T-helper 1 cell (primary cell): ENCODE measurements at regions not wholly inside any gene's neighbourhood (a gene's known extent, or its start where the extent isn't known, plus 50 kb on each side); places are given as distances from the start of the nearest gene placed in this dataset.
"Not testable (repeated sequence)": the region's sequence is repeated elsewhere in the genome, so short reads cannot be mapped to it uniquely, and the experiment has no call there.

Experiments
- DNase-seq, 5 donors: peaks; one replicate each; pipeline ENCODE4 v3.0.0-alpha.2; 2012 to 2020

GRCh38 chr16:73427164-73427563 lies 379.2 kb upstream of the ZFHX3 start:
- no peak for DNase-seq

GRCh38 chr16:73426433-73427160 lies 378.7 kb upstream of the ZFHX3 start:
- no peak for DNase-seq

- DNase-seq = no peak
These were observed 372.7 kb upstream of the ZFHX3 start for GRCh38 chr16:73420676-73421075.

- no peak for DNase-seq
These were observed 372.3 kb upstream of the ZFHX3 start for GRCh38 chr16:73420244-73420643.

- DNase-seq = no peak
These were observed 370.8 kb upstream of the ZFHX3 start for GRCh38 chr16:73418691-73419090.

GRCh38 chr16:73418051-73418450 lies 370.1 kb upstream of the ZFHX3 start:
- no peak for DNase-seq

GRCh38 chr16:73415286-73415685 lies 367.4 kb upstream of the ZFHX3 start:
- no peak for DNase-seq

DNA sequence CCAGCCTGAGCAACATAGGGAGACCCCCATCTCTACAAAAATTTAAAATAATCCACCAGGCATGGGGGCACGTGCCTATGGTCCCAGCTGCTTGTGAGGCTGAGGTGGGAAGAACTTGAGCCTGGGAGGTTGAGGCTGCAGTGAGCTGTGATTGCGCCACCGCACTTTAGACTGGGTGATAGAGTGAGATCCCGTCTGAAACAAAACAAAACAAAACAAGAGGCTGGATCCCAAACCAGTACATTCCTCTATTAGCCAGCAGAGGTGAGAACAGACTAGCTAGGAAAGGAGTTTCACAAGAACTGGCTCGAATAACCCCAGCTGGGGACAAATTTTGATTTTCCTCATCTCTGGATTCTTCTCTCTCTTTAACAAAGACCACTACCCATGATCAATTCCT lies 366.7 kb upstream of the ZFHX3 start:
- DNase-seq = no peak

DNA sequence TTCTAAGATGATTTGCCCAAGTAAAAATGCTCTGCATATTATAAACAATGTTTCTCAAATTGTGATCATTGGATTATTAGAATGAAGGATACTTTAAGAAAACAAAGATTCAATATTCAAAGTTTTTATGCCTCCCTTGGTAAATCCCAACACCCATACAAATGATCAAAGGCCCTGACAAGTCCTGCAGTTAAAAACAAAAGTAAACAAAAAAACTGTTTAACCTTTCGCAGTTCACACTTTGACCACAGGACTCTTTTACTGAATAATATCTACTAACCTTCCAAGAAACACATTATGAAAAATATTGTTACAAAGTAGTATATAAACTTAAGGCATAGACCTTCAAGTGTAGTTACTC lies 365.9 kb upstream of the ZFHX3 start:
- DNase-seq = no peak

DNA sequence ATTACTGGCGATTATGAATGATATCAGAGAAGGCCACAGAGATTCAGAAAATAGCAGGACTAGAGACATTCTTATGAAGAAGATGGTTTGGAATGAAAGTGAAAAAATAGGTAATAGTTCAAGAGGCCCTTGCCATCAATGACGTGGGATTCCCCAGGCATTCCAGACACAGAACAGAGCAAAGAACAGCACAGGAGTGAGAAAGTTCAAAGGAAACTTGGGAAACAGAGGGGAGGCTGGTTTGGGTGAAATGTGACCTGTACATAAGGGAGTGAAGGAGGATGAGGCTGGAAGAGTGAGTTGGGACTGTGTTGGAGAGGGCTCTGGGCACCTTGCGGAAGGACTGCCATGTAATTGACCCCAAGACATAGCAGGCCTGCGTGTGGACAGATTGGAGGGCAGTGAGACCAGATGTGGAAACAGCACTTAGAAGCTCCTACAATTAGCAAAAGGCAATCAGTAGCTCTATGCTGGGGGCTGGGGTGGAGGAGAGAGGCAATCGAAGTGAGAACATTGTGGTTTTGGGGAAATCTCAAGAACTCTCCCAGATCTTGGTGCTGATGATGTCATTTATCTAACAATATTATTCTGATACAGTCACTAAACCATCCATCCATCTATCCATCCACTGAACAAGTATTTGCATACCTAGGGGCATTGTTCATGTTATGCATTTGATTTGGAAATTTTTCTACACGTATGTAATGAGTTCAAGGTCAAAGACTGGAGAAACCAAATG lies 365.3 kb upstream of the ZFHX3 start:
- DNase-seq = no peak

- DNase-seq = no peak
These were observed 364.5 kb upstream of the ZFHX3 start for GRCh38 chr16:73412416-73412815.

DNA sequence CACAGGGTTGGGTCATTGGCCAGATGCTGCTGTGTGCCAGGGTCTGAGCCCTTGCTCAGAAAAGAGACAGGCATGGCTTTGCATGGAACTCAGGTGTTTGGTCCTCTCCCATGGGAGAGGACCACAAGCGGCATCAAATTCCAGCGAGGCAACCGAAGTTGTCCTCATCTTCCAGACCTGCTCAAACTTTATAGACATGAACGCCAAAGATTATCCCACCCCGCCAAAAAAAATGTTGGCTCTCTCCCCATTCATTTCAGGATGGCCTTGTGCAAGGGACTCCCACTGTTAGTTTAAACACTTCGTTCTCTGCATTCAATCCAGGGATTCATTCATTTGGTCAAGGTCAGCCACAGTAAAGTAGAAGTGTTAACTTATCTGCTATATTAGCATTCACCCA lies 360.8 kb upstream of the ZFHX3 start:
- DNase-seq = no peak

DNA sequence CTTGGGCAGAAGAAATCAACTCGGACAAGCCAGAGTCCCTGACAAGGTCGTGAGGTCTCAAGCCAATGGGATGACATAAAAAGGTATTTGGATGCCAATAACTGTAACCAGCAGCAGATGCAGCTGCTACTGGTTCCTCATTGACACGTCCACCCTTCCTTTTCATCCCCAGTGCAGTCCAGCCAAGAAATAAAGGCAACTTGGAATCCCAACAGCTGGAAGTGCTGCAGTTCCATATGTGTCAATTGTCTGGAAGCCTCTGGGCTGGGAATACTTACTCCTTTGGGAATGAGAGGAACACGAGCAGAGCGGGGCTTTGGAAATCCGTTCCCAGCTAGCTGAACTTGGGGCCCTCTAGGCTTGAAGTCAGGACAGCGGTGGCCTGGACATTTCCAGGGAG lies 360.4 kb upstream of the ZFHX3 start:
- DNase-seq = no peak

DNA sequence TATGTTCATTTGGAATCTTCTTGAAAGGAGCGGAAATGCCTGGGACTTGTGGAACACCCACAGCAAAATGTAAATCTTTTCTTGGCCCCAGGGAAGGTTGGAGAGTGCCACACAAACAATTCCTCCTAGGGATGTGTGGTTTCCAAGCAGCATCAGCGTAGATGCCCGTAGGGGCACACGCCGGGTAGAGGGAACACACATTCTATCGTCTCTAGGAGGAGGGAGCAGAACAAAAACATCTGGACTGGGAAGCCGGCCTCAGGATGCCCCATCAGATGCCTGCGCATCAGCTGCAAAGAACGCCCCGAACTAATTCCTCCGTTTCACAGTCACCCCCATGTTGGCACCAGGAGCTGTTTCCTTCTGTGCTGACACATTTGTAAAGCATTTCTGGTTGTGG lies 357.9 kb upstream of the ZFHX3 start:
- no peak for DNase-seq

GRCh38 chr16:73404001-73404400 lies 356.1 kb upstream of the ZFHX3 start:
- no peak for DNase-seq

DNA sequence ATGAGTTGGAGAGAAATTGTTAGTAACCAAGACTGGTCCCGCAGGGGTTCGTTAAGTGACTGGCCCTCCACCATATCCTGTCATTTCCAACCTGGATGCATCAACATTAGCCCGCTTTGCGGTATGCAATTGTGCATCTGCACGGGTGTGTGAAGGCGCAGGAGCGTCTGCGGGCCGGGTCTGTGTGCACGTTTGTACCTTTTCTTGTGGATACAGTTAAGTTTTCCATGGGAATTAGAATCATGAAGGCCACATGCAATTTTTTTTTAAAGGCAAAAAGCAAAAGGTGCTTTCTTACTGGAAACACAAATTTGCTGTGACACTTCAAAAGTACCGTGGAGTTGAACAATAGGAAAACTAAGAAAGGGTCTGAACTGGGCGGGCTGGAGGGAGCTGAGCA lies 355.4 kb upstream of the ZFHX3 start:
- no peak for DNase-seq

- DNase-seq = no peak
These were observed 353.0 kb upstream of the ZFHX3 start for GRCh38 chr16:73400951-73401350.

DNA sequence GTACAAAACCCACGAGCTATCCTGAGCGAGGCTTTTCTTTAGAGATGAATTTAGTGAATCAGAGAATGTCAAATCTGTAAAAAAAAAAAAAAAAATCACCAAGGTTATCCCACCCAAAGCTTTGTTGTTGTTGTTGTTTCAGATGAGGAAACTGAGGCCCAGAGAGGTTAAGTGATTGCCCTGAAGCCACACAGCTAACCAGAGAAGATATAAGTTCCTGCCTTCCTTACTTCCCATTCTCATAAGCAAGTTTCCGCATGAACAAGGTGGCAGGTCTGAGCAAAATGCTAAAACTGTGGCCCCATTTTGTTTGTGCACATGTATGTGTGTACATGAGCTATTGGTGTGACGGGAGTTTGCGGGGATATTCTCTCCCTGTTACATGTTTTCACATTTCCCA lies 352.1 kb upstream of the ZFHX3 start:
- DNase-seq = no peak

DNA sequence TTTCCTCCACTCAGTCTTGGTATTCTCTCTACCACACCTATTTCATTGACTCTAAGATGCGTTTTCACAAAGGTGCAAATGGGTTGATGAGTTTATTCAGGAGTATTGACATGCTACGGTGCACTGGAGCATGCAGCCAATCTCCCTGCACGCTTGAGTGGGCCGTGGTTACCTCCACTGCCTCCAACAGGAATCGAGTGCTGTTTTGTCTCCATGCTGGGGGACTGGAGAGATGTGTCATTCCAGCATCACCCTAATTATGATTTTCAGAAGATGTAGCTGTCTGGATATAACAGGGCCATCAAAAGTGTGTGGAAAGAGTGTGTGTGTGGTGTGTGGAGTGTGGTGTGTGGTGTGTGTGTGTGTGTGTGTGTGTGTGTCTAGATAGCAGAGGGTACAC lies 351.6 kb upstream of the ZFHX3 start:
- DNase-seq = no peak

DNA sequence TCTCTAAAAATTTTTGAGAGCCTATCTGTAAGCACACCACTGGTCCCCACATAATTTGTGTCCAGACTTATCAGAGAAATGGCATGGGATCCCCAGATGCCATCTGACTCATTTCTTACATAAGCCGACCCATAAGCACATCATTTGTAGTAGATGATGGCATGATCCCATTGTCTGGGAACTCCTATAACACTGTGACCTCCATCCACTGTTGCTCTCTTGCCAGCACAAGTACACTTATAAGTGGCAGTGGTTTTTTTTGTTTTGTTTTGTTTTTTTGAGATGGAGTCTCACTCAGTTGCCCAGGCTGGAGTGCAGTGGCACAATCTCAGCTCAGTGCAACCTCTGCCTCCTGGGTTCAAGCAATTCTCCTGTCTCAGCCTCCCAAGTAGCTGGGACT lies 350.7 kb upstream of the ZFHX3 start:
- not testable (repeated sequence) for DNase-seq

DNA sequence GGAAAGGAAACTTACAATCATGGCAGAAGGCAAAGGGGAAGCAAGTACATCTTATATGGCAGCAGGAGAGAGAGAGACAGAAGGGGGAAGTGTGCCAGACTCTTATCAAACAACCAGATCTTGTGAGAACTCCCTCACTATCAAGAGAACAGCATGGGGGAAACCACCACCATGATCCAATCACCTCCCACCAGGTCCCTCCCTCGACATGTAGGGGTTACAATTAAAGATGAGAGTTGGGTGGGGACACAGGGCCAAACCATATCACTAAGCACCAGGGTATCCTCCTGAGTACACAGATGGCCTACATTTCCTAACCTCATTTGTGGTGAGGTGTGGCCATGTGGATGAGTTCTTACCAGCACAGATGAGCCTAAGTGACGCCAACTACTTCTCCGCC lies 348.6 kb upstream of the ZFHX3 start:
- DNase-seq = no peak

GRCh38 chr16:73390936-73391335 lies 343.0 kb upstream of the ZFHX3 start:
- no peak for DNase-seq

GRCh38 chr16:73390491-73390890 lies 342.6 kb upstream of the ZFHX3 start:
- no peak for DNase-seq

GRCh38 chr16:73389085-73389484 lies 341.2 kb upstream of the ZFHX3 start:
- no peak for DNase-seq

DNA sequence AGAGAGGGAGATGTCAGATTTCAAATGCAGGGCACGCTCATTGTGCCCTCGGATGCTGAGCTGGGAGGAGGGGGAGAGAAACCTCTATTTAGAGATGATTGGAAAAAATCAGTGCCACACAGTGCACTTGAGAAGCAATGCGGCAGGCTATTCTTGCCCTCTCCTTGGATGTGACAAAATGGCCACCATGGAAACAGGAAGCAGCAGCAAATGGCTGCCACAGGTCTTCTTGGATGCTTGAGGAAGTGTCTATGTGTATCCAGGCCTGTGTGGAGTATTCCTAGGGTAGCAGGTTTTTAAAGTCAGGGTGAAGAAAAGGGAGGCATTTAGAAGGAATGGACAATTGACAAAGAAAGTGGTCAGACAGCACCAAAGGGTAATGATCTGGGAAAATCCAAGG lies 340.1 kb upstream of the ZFHX3 start:
- DNase-seq = no peak
